ENCODE measurements at regions not wholly inside any gene's neighbourhood (a gene's known extent, or its start where the extent isn't known, plus 50 kb on each side); places are given as distances from the start of the nearest gene placed in this dataset.

DNA sequence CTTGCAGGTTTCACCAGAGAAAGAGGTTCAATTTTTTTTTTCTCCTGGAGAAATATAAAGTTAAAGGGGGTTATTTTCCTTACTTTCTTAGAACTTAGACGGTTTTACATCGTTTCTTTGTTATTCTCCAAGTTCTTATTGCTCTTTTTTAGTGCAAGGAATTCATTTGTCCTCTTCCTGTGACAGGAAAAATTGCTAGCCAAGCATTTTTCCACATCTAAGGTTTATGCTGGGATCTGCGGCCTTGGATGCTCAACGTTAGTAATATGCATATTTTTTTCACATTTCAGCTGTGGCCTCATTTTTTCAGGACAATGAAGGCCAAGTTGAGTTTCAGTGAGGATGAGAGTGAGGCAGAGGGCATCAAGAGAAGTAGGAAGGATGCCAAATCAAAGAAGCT, 948.9 kb downstream of the PCDH19 start:
- dilution Hi-C loops (cut with HindIII; ENCODE audit: low sequenced_read_pairs, unreplicated experiment), result no loop called here
- no peaks in the 10 kb centered on the region for H3K27me3 ChIP-seq (ENCODE audit: control insufficient read depth, insufficient read depth, low read length)
- BruUV-seq (replicated peaks), result no TSS peak
- no peaks in the 10 kb centered on the region for H3K9me1 ChIP-seq (ENCODE audit: insufficient read depth, low read length)
- intact Hi-C loops (cut with micrococcal nuclease), result loop anchor here (10.0 kb wide), 1 partner anchor 554 kb away; no protein-coding TSS in a partner anchor
- no peak overlapping the region for H2BK120ac ChIP-seq (ENCODE audit: low read depth, low read length)
- ATAC-seq (ENCODE audit: low read depth), result no peak
- H3K4me1 ChIP-seq (ENCODE audit: control insufficient read depth, insufficient read depth, low read length), result no peaks in the 10 kb centered on the region
- H3K36me3 ChIP-seq (ENCODE audit: control insufficient read depth, insufficient read depth, low read length), result no peaks in the 10 kb centered on the region
- H2BK5ac ChIP-seq (ENCODE audit: low read depth, low read length, poor library complexity, severe bottlenecking), result no peak overlapping the region
- no peak overlapping the region for H2BK20ac ChIP-seq (ENCODE audit: low read depth, low read length)
- no peak overlapping the region for H3K18ac ChIP-seq (ENCODE audit: low read depth, low read length)
- no peak overlapping the region for H4K8ac ChIP-seq (ENCODE audit: low read depth in 2 of 2, low read length in 2 of 2)
- H3K27ac ChIP-seq (ENCODE audit: insufficient read depth, low read length), result no peak overlapping the region
- WGBS, 2 experiments (ENCODE audit: extremely low coverage in 2 of 2, insufficient read length in 1 of 2), result no CpG with 5 or more reads among the region's 4 CpGs
- no peak overlapping the region for H3K4ac ChIP-seq (ENCODE audit: low read depth, low read length)
- H3K4me3 ChIP-seq (ENCODE audit: insufficient read depth, low read depth, low read length), result no peak overlapping the region
- DNase-seq, result no peak
- no peak for TF ChIP-seq MXI1 (IDR thresholded peaks at IDR 0.05; ENCODE audit: borderline replicate concordance, low read depth, low read length)
- peak; percentile 60 for TF ChIP-seq MAFK (IDR thresholded peaks at IDR 0.05; ENCODE audit: low read depth, low read length)
- H3K9me3 ChIP-seq (ENCODE audit: control insufficient read depth, insufficient read depth, low read length), result no peaks in the 10 kb centered on the region
- H4K20me1 ChIP-seq (ENCODE audit: insufficient read depth, low read length), result no peaks in the 10 kb centered on the region
- H3K79me1 ChIP-seq (ENCODE audit: low read depth in 1 of 2, low read length in 2 of 2), result no peaks in the 10 kb centered on the region
- H4K91ac ChIP-seq (ENCODE audit: insufficient read depth, low read depth, low read length), result no peak overlapping the region
- no peak overlapping the region for H2AK9ac ChIP-seq (replicated peaks; ENCODE audit: low read depth, low read length, poor library complexity)
- H3K4me2 ChIP-seq (ENCODE audit: low read depth, low read length), result no peak overlapping the region
- no peak overlapping the region for H3K23ac ChIP-seq (ENCODE audit: low read depth, low read length)
- POLR2A ChIA-PET (ENCODE audit: unreplicated experiment), result no interaction called here
- in situ Hi-C loops (cut with MboI; ENCODE audit: low sequenced_read_pairs), result no loop called here
- no peak overlapping the region for H3K14ac ChIP-seq (replicated peaks; ENCODE audit: low read depth, low read length)
- no peak overlapping the region for H3K56ac ChIP-seq (ENCODE audit: extremely low read depth, insufficient read depth, low read length)
- no peak overlapping the region for H4K5ac ChIP-seq (ENCODE audit: low read depth, low read length)
- no peak overlapping the region for H2AFZ ChIP-seq (replicated peaks; ENCODE audit: low read length, poor library complexity)
- H3K9ac ChIP-seq (ENCODE audit: low read depth, low read length), result no peak overlapping the region
- CTCF ChIA-PET, result interaction anchor here (0.7 kb wide), 2 partner anchors 16 to 37 kb away, joined by 3 read pairs; no protein-coding TSS in a partner anchor
- H2AK5ac ChIP-seq (ENCODE audit: low read depth, low read length), result no peak overlapping the region
- H2BK15ac ChIP-seq (ENCODE audit: low read depth, low read length), result no peak overlapping the region

All from IMR-90 (cell line).